ENCODE measurements at regions not wholly inside any gene's neighbourhood (a gene's known extent, or its start where the extent isn't known, plus 50 kb on each side); places are given as distances from the start of the nearest gene placed in this dataset.

- TF ChIP-seq CTCF (IDR thresholded peaks at IDR 0.05; ENCODE audit: low read depth, low read length) = no peak
- no peak for TF ChIP-seq POLR2A (IDR thresholded peaks at IDR 0.05; ENCODE audit: extremely low read depth, insufficient read length)
- TF ChIP-seq MYC (IDR thresholded peaks at IDR 0.05; ENCODE audit: low read depth, low read length) = peak; percentile 43; the same call in 1 of the 2 replicates
- TF ChIP-seq MAX (IDR thresholded peaks at IDR 0.05; ENCODE audit: low read depth, low read length) = no peak; the same call in 1 of the 2 replicates
These were observed 346.6 kb downstream of the BRD1 start for GRCh38 chr22:49480896-49481658.

Measured in NB4 (cell line).